Cardiac fibroblast (primary cell): ENCODE measurements at regions not wholly inside any gene's neighbourhood (a gene's known extent, or its start where the extent isn't known, plus 50 kb on each side); places are given as distances from the start of the nearest gene placed in this dataset.
A peak's percentile ranks its signal among the peaks of the same experiment; 100 is the strongest.

Experiments
- DNase-seq, 2 donors: peaks; one replicate each; pipeline versions ENCODE4 v3.0.0 to v3.0.0-alpha.2; 2010; ENCODE audit warnings: low read depth in 2 of 2
- H3K4me3 ChIP-seq, 2 donors: replicated peaks in 1 of 2; 1 replicate in 1 of 2; 2 replicates in 1 of 2; pipeline ENCODE4 v1.5.1; 2011; ENCODE audit warnings: low read depth in 2 of 2, low read length in 2 of 2, mild to moderate bottlenecking in 2 of 2, moderate library complexity in 1 of 2
- CTCF ChIP-seq: IDR thresholded peaks from one replicate; pipeline ENCODE4 v1.5.1; 2011; ENCODE audit warnings: low read depth, mild to moderate bottlenecking, low read length, inconsistent platforms

DNA sequence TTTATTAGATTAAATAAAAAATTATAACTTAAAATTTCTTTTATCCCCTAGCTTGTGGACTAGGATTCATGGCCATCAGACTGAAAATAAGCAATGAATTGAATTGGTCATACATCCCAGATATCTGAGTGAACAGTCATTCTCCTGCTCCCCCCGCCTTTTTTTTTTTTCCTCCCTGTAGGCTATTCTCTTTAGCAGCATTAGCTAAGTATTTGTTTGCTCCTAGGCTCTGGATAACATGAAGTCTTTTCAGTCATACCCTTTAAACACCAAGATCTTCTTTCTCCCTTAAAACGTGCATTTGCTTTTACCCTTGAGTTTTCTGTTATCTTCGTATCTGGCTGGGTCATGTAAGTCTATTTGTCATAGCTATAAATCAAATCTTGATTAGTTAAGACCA, 866.7 kb upstream of the SPRY2 start:
- peak in 1 of 2 donors; percentile 19 for DNase-seq
- no peak for TF ChIP-seq CTCF
- no peak overlapping the region for H3K4me3 ChIP-seq

GRCh38 chr13:81207231-81207630, 866.3 kb upstream of the SPRY2 start:
- H3K4me3 ChIP-seq: no peak overlapping the region
- no peak for TF ChIP-seq CTCF
- no peak for DNase-seq

DNA sequence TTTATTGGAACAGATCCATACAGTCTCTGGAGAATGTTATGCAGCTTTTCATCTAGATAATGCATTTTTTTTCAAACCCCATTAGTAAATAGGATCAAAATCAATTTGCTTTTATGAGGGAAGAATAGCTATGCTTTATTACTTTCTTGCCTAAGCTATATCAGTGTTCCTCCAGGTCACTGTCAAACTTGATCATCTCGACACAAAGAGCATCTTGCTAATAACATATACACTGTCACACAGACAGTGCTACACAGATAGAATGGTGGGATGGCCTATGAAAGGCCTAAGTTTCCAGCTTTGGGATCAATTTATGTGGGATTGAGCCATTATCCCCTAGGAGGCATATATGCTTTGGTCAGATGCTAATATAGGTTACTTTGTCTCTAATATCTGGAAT, 862.9 kb upstream of the SPRY2 start:
- H3K4me3 ChIP-seq: no peak overlapping the region
- no peak for DNase-seq
- no peak for TF ChIP-seq CTCF

DNA sequence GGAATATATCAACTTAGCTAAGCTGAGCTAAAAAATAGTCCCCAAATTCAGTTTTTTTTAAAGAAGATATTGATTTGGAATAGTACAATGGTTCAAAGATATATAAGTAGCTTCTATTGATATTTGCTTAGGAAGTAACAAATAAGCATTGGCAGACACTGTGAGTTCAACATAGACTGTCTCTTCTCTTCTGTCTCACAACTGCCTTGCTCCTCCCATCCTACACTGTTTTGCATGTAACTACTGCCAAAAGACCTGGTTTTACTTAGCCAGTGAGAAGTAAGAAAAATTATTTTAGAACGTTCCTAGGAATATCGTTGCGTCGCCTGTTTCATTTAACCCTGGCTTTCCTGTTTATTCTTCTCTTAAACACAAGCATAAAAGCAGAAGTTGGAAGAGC, 859.0 kb upstream of the SPRY2 start:
- TF ChIP-seq CTCF: no peak
- no peak for DNase-seq
- no peak overlapping the region for H3K4me3 ChIP-seq

DNA sequence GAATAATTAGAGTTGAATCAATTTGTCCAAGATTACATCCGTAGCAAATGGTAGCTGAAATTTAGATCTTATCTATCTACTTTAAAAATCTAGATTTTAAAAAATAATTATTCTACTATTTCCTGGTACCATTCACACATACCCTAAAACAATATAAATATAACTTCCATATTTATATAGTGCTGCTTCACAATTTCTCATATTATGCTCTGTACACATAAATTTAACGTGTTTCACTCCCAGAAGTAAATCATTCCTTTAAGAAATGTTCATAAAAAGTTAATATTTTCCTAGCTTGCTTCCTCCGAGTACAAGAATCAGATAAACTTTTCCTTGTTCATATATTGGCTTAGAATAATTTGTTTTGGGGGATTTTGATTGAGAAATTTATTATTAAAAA, 857.0 kb upstream of the SPRY2 start:
- no peak for TF ChIP-seq CTCF
- H3K4me3 ChIP-seq: no peak overlapping the region
- DNase-seq: no peak

GRCh38 chr13:81197483-81197882, 856.6 kb upstream of the SPRY2 start:
- TF ChIP-seq CTCF: no peak
- H3K4me3 ChIP-seq: no peak overlapping the region
- no peak for DNase-seq

- no peak for TF ChIP-seq CTCF
- H3K4me3 ChIP-seq: no peak overlapping the region
- DNase-seq: no peak
Observed at GRCh38 chr13:81194362-81194761, 853.4 kb upstream of the SPRY2 start.
